GM12875 (cell line): ENCODE measurements at regions not wholly inside any gene's neighbourhood (a gene's known extent, or its start where the extent isn't known, plus 50 kb on each side); places are given as distances from the start of the nearest gene placed in this dataset.
"Not testable (repeated sequence)": the region's sequence is repeated elsewhere in the genome, so short reads cannot be mapped to it uniquely, and the experiment has no call there.

ENCODE experiments used
- H3K4me3 ChIP-seq: one replicate; pipeline ENCODE4 v1.5.1; 2011; ENCODE audit warnings: low read depth, low read length, control low read depth
- CTCF ChIP-seq: IDR thresholded peaks from 2 replicates; pipeline ENCODE4 v1.5.1; 2011; ENCODE audit warnings: low read depth, mild to moderate bottlenecking, control low read depth, inconsistent platforms, low read length, moderate library complexity, borderline replicate concordance; ENCODE audit not compliant: insufficient read depth

GRCh38 chr6:113679051-113679450 lies 178.1 kb upstream of the MARCKS start:
- no peak for TF ChIP-seq CTCF
- H3K4me3 ChIP-seq = no peak overlapping the region

GRCh38 chr6:113680301-113680700 lies 176.8 kb upstream of the MARCKS start:
- TF ChIP-seq CTCF = no peak
- no peak overlapping the region for H3K4me3 ChIP-seq

GRCh38 chr6:113683968-113684367 lies 173.2 kb upstream of the MARCKS start:
- no peak overlapping the region for H3K4me3 ChIP-seq
- no peak for TF ChIP-seq CTCF

- H3K4me3 ChIP-seq = no peak overlapping the region
- TF ChIP-seq CTCF = no peak
Measured at GRCh38 chr6:113684382-113684901, 172.7 kb upstream of the MARCKS start.

GRCh38 chr6:113686049-113686448 lies 171.1 kb upstream of the MARCKS start:
- no peak overlapping the region for H3K4me3 ChIP-seq
- no peak for TF ChIP-seq CTCF

- not testable (repeated sequence) for H3K4me3 ChIP-seq
Measured at GRCh38 chr6:113689620-113690019, 167.5 kb upstream of the MARCKS start.

GRCh38 chr6:113690281-113691259 lies 166.6 kb upstream of the MARCKS start:
- H3K4me3 ChIP-seq = no peak overlapping the region

More at GRCh38 chr6:113690281-113691259, 166.6 kb upstream of the MARCKS start:
- TF ChIP-seq CTCF = no peak
